DND-41 (cell line): ENCODE measurements at regions not wholly inside any gene's neighbourhood (a gene's known extent, or its start where the extent isn't known, plus 50 kb on each side); places are given as distances from the start of the nearest gene placed in this dataset.

Source experiments
- EZH2 ChIP-seq: IDR thresholded peaks from 3 replicates; pipeline ENCODE4 v1.6.1; 2012; ENCODE audit warnings: borderline replicate concordance, low read depth, mild to moderate bottlenecking, moderate library complexity, low read length, inconsistent platforms; ENCODE audit not compliant: severe bottlenecking
- TF ChIP-seq, protein P1 (sequence below): IDR thresholded peaks from 2 replicates; pipeline ENCODE4 v1.5.1; 2012; ENCODE audit warnings: borderline replicate concordance, low read length, moderate library complexity, mild to moderate bottlenecking; ENCODE audit not compliant: poor library complexity, severe bottlenecking; ENCODE audit errors: extremely low read depth

GRCh38 chr3:66557170-66557569, 56.3 kb upstream of the LRIG1 start:
- TF ChIP-seq, protein P1, sequence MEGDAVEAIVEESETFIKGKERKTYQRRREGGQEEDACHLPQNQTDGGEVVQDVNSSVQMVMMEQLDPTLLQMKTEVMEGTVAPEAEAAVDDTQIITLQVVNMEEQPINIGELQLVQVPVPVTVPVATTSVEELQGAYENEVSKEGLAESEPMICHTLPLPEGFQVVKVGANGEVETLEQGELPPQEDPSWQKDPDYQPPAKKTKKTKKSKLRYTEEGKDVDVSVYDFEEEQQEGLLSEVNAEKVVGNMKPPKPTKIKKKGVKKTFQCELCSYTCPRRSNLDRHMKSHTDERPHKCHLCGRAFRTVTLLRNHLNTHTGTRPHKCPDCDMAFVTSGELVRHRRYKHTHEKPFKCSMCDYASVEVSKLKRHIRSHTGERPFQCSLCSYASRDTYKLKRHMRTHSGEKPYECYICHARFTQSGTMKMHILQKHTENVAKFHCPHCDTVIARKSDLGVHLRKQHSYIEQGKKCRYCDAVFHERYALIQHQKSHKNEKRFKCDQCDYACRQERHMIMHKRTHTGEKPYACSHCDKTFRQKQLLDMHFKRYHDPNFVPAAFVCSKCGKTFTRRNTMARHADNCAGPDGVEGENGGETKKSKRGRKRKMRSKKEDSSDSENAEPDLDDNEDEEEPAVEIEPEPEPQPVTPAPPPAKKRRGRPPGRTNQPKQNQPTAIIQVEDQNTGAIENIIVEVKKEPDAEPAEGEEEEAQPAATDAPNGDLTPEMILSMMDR, result no peak
- no peak for TF ChIP-seq EZH2
